ENCODE measurements at regions not wholly inside any gene's neighbourhood (a gene's known extent, or its start where the extent isn't known, plus 50 kb on each side); places are given as distances from the start of the nearest gene placed in this dataset.

DNA sequence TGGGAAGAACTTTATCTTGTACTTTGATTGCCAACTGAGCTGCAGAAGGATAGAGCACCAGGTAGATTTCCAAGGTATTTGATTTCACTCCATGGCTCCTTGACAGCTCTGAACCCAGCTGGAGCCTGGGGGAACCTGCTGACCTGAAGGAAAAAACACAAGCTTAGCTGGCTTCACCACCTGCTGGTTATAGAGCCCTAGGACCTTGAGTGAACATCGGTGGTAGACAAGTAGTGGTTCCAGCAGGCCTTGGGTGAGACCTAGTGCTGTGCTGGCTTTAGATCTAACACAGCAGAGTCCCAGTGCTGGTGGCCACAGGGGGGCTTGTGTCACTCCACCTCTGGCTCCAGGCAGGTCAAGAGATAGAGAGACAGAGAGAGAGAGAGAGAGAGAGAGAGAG is 1102.6 kb downstream of the ADGRL3 start:
- no peak overlapping the region for H3K27ac ChIP-seq
- peaks cover 0 to 60% (median 37%) of the 10 kb centered on the region in 8 donors for H3K9me3 ChIP-seq
- no peak for TF ChIP-seq POLR2AphosphoS5 (IDR thresholded peaks at IDR 0.05)
- TF ChIP-seq, protein P1, sequence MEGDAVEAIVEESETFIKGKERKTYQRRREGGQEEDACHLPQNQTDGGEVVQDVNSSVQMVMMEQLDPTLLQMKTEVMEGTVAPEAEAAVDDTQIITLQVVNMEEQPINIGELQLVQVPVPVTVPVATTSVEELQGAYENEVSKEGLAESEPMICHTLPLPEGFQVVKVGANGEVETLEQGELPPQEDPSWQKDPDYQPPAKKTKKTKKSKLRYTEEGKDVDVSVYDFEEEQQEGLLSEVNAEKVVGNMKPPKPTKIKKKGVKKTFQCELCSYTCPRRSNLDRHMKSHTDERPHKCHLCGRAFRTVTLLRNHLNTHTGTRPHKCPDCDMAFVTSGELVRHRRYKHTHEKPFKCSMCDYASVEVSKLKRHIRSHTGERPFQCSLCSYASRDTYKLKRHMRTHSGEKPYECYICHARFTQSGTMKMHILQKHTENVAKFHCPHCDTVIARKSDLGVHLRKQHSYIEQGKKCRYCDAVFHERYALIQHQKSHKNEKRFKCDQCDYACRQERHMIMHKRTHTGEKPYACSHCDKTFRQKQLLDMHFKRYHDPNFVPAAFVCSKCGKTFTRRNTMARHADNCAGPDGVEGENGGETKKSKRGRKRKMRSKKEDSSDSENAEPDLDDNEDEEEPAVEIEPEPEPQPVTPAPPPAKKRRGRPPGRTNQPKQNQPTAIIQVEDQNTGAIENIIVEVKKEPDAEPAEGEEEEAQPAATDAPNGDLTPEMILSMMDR (IDR thresholded peaks at IDR 0.05 in 8 of 11, conservative IDR thresholded peaks at IDR 0.05 in 3 of 11), result no peak
- TF ChIP-seq POLR2A (IDR thresholded peaks at IDR 0.05), result no peak
- no peak for DNase-seq
- no peaks in the 10 kb centered on the region for H3K27me3 ChIP-seq (replicated peaks in 1 of 7)
- intact Hi-C loops (cut with DNase I; ENCODE audit: low total_unique reads), result no loop called here
- H3K4me1 ChIP-seq, result no peaks in the 10 kb centered on the region
- 75 to 94% (median 90%) methylated on average over 1 of the region's 1 CpG for WGBS, 5 donors
- H3K4me3 ChIP-seq, result no peak overlapping the region
- H3K36me3 ChIP-seq, result no peaks in the 10 kb centered on the region

DNA sequence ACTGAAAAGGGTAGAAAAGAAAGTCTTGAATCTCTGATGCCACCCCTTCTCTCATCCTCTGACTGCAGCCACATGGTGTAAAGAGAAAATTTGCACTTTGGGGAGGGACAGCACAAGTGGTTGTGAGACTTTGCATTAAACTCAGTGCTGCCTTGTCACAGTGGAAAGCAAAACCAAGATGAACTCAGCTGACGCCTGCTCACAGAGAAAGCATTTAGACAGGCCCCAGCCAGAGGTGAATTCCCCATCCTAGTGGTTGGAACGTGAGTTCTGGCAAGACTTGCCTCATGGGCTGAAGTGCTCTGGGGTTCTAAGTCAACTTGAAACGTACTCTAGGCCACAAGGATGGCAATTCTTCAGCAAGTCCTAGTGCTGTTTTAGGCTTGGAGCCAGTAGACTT is 1101.4 kb downstream of the ADGRL3 start:
- intact Hi-C loops (cut with DNase I; ENCODE audit: low total_unique reads), result no loop called here
- Histone ChIP-seq H3K4me3 (no peak overlapping the region), H3K27ac (no peak overlapping the region), H3K36me3 (no peaks in the 10 kb centered on the region), H3K27me3 (replicated peaks in 1 of 7) (no peaks in the 10 kb centered on the region), H3K4me1 (no peaks in the 10 kb centered on the region), H3K9me3 (peaks cover 0 to 54% (median 31%) of the 10 kb centered on the region in 8 donors)
- WGBS, 5 donors, result 61 to 71% (median 67%) methylated on average over 3 of the region's 3 CpGs
- no peak for DNase-seq
- TF ChIP-seq POLR2A (IDR thresholded peaks at IDR 0.05) (no peak), POLR2AphosphoS5 (IDR thresholded peaks at IDR 0.05) (no peak)
- TF ChIP-seq, protein P1 (IDR thresholded peaks at IDR 0.05 in 8 of 11, conservative IDR thresholded peaks at IDR 0.05 in 3 of 11), result no peak

DNA sequence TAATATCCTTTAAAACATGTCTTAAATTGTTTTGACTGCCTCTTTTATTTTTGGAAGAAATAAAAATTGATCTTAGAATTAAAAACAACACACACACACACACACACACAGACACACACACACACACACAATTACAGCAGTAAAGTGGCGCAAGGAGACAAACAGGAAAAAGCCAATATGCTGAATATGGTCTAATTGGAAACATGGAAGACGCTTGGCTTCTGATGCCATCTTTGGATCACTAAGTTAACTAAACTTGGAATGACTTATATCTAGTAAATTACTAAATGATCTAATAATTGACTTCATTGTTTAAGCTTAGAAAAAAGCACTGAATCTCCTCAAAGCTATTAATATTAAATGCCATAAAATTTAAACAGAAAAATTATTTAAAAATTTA is 1093.4 kb downstream of the ADGRL3 start:
- intact Hi-C loops (cut with DNase I; ENCODE audit: low total_unique reads), result no loop called here
- 85 to 94% (median 89%) methylated on average over 2 of the region's 2 CpGs for WGBS, 5 donors
- TF ChIP-seq POLR2AphosphoS5 (IDR thresholded peaks at IDR 0.05) (no peak), POLR2A (IDR thresholded peaks at IDR 0.05) (no peak)
- TF ChIP-seq, protein P1 (IDR thresholded peaks at IDR 0.05 in 8 of 11, conservative IDR thresholded peaks at IDR 0.05 in 3 of 11), result no peak
- H3K9me3 ChIP-seq, result peaks cover 0 to 44% (median 14%) of the 10 kb centered on the region in 8 donors
- H3K27ac ChIP-seq, result no peak overlapping the region
- no peaks in the 10 kb centered on the region for H3K27me3 ChIP-seq (replicated peaks in 1 of 7)
- DNase-seq, result no peak
- no peaks in the 10 kb centered on the region for H3K36me3 ChIP-seq
- no peak overlapping the region for H3K4me3 ChIP-seq
- no peaks in the 10 kb centered on the region for H3K4me1 ChIP-seq

DNA sequence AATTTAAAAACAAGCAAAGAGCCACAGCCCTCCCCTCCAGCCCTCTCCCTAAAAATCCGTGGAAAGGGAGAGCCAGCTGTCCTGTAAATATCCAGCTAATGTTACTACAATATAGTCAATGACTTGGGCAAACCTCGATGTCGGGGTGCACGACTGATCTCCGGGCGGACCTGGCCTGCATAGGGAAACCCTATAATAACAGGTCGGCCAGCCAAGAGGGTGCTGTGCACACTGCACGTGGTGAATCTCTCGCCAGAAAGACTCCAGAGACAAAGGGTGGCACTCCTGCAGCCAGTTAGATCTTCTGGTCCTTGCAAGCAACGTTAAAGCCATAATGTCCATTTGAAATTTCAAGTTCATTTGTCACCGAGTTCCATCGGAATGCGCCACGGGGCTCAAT is 1092.8 kb downstream of the ADGRL3 start:
- WGBS, 5 donors, result 84 to 88% (median 85%) methylated on average over 14 of the region's 14 CpGs
- H3K4me3 ChIP-seq, result no peak overlapping the region
- no peaks in the 10 kb centered on the region for H3K4me1 ChIP-seq
- TF ChIP-seq, protein P1 (IDR thresholded peaks at IDR 0.05 in 8 of 11, conservative IDR thresholded peaks at IDR 0.05 in 3 of 11), result no peak
- no peak for TF ChIP-seq POLR2AphosphoS5 (IDR thresholded peaks at IDR 0.05)
- no peak for TF ChIP-seq POLR2A (IDR thresholded peaks at IDR 0.05)
- H3K36me3 ChIP-seq, result no peaks in the 10 kb centered on the region
- H3K27ac ChIP-seq, result no peak overlapping the region
- no peaks in the 10 kb centered on the region for H3K27me3 ChIP-seq (replicated peaks in 1 of 7)
- intact Hi-C loops (cut with DNase I; ENCODE audit: low total_unique reads), result no loop called here
- no peak for DNase-seq
- H3K9me3 ChIP-seq, result peaks cover 0 to 44% (median 14%) of the 10 kb centered on the region in 8 donors
